ENCODE measurements at regions not wholly inside any gene's neighbourhood (a gene's known extent, or its start where the extent isn't known, plus 50 kb on each side); places are given as distances from the start of the nearest gene placed in this dataset.

GRCh38 chr21:36613554-36613953, 85.4 kb upstream of the SIM2 start:
- H3K4me3 ChIP-seq (replicated peaks in 1 of 2; ENCODE audit: low read depth in 1 of 2, low read length in 2 of 2), result no peak overlapping the region
- no peaks in the 10 kb centered on the region for H3K9me2 ChIP-seq (ENCODE audit: insufficient read depth)
- TF ChIP-seq RAD21 (IDR thresholded peaks at IDR 0.05; ENCODE audit: low read depth) (no peak), TCF7L2 (IDR thresholded peaks at IDR 0.05; ENCODE audit: borderline replicate concordance, extremely low read depth, insufficient read depth, insufficient read length) (no peak), EGR1 (IDR thresholded peaks at IDR 0.05; ENCODE audit: low read depth) (no peak), ELF1 (IDR thresholded peaks at IDR 0.05; ENCODE audit: borderline replicate concordance, low read depth) (no peak), YY1 (IDR thresholded peaks at IDR 0.05; ENCODE audit: extremely low read depth, insufficient replicate concordance, low read depth, low read length) (no peak), ZNF274 (IDR thresholded peaks at IDR 0.05; ENCODE audit: low read depth, low read length) (no peak)
- TF ChIP-seq, protein P1, sequence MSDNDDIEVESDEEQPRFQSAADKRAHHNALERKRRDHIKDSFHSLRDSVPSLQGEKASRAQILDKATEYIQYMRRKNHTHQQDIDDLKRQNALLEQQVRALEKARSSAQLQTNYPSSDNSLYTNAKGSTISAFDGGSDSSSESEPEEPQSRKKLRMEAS (IDR thresholded peaks at IDR 0.05), result no peak
- ATAC-seq (no peak), DNase-seq (ENCODE audit: low read depth, low spot score) (no peak)
- H3K4me2 ChIP-seq (ENCODE audit: low read length), result no peak overlapping the region
- intact Hi-C loops (cut with micrococcal nuclease), result no loop called here
- CTCF ChIA-PET, result no interaction called here
- H3K4me1 ChIP-seq (ENCODE audit: control insufficient read depth in 1 of 2, insufficient read depth in 2 of 2, low read length in 2 of 2), result peaks cover 4% of the 10 kb centered on the region in 2 experiments; a peak in 2 of 4 replicates
- no peaks in the 10 kb centered on the region for H3K36me3 ChIP-seq (ENCODE audit: control insufficient read depth in 1 of 2, insufficient read depth in 2 of 2, low read length in 2 of 2)
- H3K9ac ChIP-seq (ENCODE audit: low read length), result no peak overlapping the region
- no peaks in the 10 kb centered on the region for H3K9me3 ChIP-seq (ENCODE audit: control insufficient read depth in 1 of 2, insufficient read depth in 1 of 2, low read depth in 1 of 2, low read length in 2 of 2)
- H2AFZ ChIP-seq (ENCODE audit: low read depth, low read length, poor library complexity, severe bottlenecking), result no peak overlapping the region
- H3K27ac ChIP-seq (ENCODE audit: low read depth, low read length), result no peak overlapping the region
- BruUV-seq (replicated peaks), result no TSS peak
- H3K27me3 ChIP-seq (ENCODE audit: insufficient read depth, low read length), result no peaks in the 10 kb centered on the region
- RAD21 ChIA-PET (ENCODE audit: low non-redundant PET in 1 of 2, low total read pairs in 2 of 2, uncharacterized antibody in 2 of 2, unreplicated experiment in 2 of 2), result no interaction called here
- POLR2A ChIA-PET, result no interaction called here
- H4K20me1 ChIP-seq (ENCODE audit: insufficient read depth), result no peaks in the 10 kb centered on the region
- H3K79me2 ChIP-seq (ENCODE audit: insufficient read depth, low read length), result no peaks in the 10 kb centered on the region

DNA sequence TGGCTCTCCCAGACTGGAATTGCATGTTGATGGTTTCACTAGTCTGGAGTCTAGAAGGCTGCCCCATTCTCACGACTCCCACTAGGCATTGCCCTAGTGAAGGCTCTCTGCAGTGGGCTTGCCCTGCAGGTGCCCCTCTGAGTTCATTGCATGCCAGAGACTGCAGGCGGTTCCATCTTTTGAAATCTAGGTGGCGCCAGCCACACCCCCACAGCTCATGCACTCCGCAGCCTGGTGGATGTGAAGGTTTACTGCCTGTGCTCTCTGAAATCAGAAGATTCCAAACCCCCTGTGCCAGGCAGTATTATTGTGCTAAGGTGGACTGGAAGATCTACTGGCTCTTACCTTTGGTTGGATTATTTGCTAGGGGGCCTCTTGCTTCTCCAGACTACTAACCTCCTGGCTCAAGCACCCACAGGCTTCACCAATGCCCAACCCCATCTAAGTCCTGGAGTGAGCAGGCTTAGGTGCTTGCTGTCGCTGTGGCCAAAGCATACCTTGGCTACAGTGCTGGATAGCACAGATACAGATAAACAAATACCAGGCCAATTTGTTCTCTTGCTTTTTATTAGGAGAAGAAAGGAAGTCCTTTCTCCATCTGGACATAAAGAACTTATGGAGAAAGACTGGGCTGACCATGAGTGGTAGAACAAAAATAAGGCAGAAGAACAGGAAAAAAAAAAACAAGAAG, 83.5 kb upstream of the SIM2 start:
- intact Hi-C loops (cut with micrococcal nuclease), result no loop called here
- no peaks in the 10 kb centered on the region for H3K36me3 ChIP-seq (ENCODE audit: control insufficient read depth in 1 of 2, insufficient read depth in 2 of 2, low read length in 2 of 2)
- no peaks in the 10 kb centered on the region for H4K20me1 ChIP-seq (ENCODE audit: insufficient read depth)
- POLR2A ChIA-PET, result no interaction called here
- CTCF ChIA-PET, result interaction anchor here (1.7 kb wide), 1 partner anchor 15 kb away, joined by 5 read pairs; no protein-coding TSS in a partner anchor
- BruUV-seq (replicated peaks), result no TSS peak
- no peaks in the 10 kb centered on the region for H3K9me2 ChIP-seq (ENCODE audit: insufficient read depth)
- no peaks in the 10 kb centered on the region for H3K79me2 ChIP-seq (ENCODE audit: insufficient read depth, low read length)
- peak overlapping the region; percentile 52 for H2AFZ ChIP-seq (ENCODE audit: low read depth, low read length, poor library complexity, severe bottlenecking)
- no peaks in the 10 kb centered on the region for H3K27me3 ChIP-seq (ENCODE audit: insufficient read depth, low read length)
- H3K4me3 ChIP-seq (replicated peaks in 1 of 2; ENCODE audit: low read depth in 1 of 2, low read length in 2 of 2), result no peak overlapping the region
- RAD21 ChIA-PET (ENCODE audit: low non-redundant PET in 1 of 2, low total read pairs in 2 of 2, uncharacterized antibody in 2 of 2, unreplicated experiment in 2 of 2), result no interaction called here
- peaks cover 4% of the 10 kb centered on the region in 2 experiments; a peak in 2 of 4 replicates for H3K4me1 ChIP-seq (ENCODE audit: control insufficient read depth in 1 of 2, insufficient read depth in 2 of 2, low read length in 2 of 2)
- H3K27ac ChIP-seq (ENCODE audit: low read depth, low read length), result no peak overlapping the region
- ATAC-seq, result peak; percentile 99
- peak; percentile 18 for DNase-seq (ENCODE audit: low read depth, low spot score)
- H3K9me3 ChIP-seq (ENCODE audit: control insufficient read depth in 1 of 2, insufficient read depth in 1 of 2, low read depth in 1 of 2, low read length in 2 of 2), result no peaks in the 10 kb centered on the region
- H3K4me2 ChIP-seq (ENCODE audit: low read length), result peak overlapping the region; percentile 5; the same call in 1 of the 2 replicates
- H3K9ac ChIP-seq (ENCODE audit: low read length), result no peak overlapping the region
- no peak for TF ChIP-seq EZH2 (IDR thresholded peaks at IDR 0.05)
- no peak for TF ChIP-seq EGR1 (IDR thresholded peaks at IDR 0.05; ENCODE audit: low read depth)
- TF ChIP-seq, protein P2, sequence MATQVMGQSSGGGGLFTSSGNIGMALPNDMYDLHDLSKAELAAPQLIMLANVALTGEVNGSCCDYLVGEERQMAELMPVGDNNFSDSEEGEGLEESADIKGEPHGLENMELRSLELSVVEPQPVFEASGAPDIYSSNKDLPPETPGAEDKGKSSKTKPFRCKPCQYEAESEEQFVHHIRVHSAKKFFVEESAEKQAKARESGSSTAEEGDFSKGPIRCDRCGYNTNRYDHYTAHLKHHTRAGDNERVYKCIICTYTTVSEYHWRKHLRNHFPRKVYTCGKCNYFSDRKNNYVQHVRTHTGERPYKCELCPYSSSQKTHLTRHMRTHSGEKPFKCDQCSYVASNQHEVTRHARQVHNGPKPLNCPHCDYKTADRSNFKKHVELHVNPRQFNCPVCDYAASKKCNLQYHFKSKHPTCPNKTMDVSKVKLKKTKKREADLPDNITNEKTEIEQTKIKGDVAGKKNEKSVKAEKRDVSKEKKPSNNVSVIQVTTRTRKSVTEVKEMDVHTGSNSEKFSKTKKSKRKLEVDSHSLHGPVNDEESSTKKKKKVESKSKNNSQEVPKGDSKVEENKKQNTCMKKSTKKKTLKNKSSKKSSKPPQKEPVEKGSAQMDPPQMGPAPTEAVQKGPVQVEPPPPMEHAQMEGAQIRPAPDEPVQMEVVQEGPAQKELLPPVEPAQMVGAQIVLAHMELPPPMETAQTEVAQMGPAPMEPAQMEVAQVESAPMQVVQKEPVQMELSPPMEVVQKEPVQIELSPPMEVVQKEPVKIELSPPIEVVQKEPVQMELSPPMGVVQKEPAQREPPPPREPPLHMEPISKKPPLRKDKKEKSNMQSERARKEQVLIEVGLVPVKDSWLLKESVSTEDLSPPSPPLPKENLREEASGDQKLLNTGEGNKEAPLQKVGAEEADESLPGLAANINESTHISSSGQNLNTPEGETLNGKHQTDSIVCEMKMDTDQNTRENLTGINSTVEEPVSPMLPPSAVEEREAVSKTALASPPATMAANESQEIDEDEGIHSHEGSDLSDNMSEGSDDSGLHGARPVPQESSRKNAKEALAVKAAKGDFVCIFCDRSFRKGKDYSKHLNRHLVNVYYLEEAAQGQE (IDR thresholded peaks at IDR 0.05; ENCODE audit: low read depth), result no peak
- TF ChIP-seq RAD21 (IDR thresholded peaks at IDR 0.05; ENCODE audit: low read depth), result peak; percentile 52; the same call in 1 of the 2 replicates
- TF ChIP-seq CTCF (IDR thresholded peaks at IDR 0.05 in 2 of 3, conservative IDR thresholded peaks at IDR 0.05 in 1 of 3; ENCODE audit: borderline replicate concordance in 1 of 3, insufficient read depth in 1 of 3, low read depth in 2 of 3, low read length in 2 of 3), result peak; percentile 78 to 84 (median 82)
- no peak for TF ChIP-seq FOSL1 (IDR thresholded peaks at IDR 0.05; ENCODE audit: low read depth)
